Muscle of arm (tissue), 1 donor: ENCODE measurements at regions not wholly inside any gene's neighbourhood (a gene's known extent, or its start where the extent isn't known, plus 50 kb on each side); places are given as distances from the start of the nearest gene placed in this dataset.

Source experiments
- DNase-seq: peaks from one replicate; pipeline ENCODE4 v3.0.0-alpha.2; 2013

DNA sequence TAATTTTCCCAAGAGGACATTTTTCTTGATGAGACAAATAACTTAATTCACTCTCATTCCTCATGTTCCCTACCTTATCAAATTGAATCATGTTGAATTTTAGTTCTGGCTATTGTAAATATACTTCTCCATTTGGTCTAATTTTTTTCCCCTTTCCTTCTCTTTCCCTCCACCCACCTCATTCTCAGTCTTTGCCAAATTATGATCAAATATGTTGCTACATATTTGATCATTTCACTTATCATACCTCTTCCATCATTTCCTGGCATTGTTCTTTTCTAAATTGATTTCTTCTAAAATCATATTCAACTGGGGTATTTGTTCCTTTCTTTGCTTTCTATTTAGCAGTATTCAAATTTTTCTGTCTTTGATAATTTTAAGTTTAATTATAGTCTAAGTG, 52.3 kb downstream of the HDGFL1 start:
- no peak for DNase-seq

DNA sequence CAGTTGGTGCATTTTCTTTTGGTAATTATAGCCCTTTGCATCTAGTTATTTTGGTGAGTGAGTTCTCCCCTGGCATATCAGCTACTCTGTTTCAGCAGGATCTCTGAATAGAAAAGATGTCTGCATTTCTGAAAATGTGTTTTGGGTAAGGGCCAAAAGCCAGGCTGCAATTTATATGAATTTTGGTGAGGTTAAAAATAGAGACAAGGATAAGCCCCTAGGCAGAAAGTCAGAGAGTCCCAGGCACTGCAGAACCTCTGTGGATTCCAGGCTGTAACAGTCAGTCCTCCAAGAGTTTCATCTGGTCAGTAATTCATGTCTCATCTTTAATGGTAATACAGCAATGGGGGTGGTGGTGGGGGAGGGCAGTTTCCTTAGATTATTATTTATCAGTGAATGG, 53.0 kb downstream of the HDGFL1 start:
- DNase-seq, result no peak

DNA sequence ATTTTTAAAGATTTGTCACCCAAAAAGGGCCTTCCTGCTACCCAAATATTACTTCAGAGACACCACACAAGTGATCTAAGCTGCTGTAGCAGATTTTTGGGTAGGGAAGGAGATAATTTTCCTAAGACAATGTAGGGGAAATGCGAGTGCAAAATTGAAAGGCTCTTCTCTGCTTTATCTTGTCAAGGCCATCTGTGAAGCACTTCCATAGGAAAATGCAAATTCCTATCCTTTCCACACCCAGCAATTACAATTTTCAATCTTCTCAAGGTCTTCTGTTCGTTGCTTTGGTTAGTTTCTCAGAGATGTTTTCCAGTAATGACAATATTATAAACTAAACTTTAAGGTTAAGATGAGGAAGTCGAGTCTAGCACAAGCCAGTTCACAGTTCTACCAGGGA, 53.4 kb downstream of the HDGFL1 start:
- no peak for DNase-seq

DNA sequence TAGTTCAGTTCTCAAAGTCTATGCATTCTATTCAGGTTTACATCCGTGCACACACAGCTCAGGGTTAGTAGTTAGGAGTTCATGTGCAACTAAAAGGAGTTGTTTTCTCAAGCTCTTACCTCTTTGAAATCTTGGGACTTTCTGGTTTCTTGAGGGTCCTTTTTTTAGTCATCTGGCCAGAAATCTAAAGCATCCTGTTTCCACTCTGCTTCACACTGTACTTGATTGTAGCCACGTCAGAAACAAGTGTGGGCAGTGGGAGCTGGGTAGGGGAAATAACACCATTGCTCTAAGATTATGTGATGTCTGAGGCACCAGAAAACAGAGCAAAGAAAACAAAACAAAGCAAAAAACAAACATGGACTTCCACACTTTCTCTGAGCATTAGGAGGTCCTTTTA, 58.3 kb downstream of the HDGFL1 start:
- DNase-seq, result no peak

DNA sequence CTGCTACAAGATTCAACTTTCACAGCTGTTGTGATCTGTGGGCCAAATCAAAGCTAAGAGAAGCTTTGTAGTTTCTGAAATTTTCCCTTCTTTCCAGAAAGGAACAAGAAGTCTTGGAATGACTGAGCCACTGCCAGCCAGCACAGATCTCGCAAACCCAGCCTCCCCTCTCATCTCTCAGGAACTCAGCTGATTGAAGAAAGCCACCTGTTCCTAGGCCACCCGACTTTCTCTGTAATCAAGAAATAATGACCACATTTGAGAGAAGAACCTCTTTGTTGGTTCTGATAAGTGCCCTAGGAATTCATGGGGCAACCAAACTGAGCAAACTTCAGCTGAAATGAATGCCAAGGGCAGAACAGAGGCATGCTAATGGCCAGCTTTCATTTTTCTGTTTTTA, 61.7 kb downstream of the HDGFL1 start:
- no peak for DNase-seq

DNA sequence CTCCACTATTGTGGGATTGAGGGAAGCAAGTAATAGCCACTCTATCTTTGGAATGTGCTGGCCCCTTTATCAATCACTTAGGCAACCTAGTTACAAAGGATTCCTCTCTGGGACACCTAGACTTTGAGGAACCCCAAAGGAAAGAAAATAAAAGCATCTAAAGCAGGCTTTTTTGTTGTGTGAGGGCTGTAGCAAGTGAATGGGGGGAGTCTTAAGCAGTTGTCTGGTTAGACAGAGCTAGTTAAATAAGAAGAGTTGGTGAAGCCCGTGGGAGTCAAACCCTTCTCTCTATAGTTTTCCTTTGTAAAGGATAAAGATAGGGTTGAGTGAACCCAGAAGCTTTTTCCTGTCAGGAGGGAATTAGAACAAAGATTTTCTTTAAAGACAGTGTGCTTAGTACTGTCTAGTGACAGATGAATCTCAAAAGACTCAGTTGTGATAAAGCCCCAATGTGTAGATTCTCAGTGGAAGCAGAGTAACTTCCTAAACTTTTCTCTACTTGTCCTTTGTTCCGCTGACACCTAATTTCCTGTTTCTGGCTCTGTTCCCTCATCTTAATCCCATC, 63.3 kb downstream of the HDGFL1 start:
- no peak for DNase-seq

DNA sequence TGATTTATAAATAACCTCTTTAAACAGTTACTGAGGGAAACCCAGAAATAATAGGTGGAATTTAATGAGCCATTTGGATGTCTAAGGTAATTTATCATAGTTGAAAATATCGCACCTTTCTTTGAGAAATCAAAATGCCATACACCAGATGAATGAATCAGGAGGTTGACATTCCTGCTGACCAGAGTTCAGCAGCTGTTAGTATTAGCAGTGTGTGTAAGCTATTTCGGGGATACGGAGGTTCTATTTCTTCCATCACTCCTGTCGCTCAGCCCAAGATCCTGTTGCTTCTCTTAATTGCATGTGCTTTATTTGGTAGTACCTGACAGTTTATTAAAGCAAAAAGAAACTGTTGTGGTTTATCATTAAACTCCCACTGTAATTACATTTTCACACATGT, 67.1 kb downstream of the HDGFL1 start:
- DNase-seq, result no peak

DNA sequence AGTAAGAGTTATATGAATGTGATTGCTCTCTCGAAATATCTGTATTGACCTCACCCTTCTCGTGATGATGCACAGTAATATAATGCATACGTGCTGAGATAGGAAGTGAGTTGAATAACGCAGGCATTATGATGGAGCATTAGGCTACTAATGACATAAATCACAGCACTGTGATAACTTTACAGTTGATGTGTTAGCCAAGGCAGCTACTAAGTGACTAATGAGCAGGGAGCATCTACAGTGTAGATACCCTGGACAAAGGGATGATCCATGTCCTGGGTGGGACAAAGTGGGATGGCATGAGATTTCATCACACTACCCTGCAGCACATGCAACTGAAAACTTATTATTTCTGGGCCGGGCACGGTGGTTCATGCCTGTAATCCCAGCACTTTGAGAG, 68.4 kb downstream of the HDGFL1 start:
- no peak for DNase-seq

DNA sequence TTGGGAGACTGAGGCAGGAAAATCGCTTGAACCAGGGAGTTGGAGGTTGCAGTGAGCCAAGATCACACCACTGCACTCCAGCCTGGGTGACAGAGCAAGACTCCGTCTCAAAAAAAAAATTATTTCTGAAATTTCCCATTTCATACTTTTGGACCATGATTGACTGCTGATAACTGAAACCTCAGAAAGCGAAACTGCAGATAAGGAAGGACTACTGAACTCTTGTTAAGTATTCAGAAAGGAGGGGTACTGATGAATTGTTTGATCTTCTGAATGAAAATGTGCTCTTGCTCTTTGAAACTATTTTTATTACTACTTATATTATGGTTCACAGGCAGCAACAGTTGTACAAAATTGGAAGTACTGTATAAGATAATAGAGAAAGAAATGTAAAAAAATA, 69.0 kb downstream of the HDGFL1 start:
- DNase-seq, result no peak

DNA sequence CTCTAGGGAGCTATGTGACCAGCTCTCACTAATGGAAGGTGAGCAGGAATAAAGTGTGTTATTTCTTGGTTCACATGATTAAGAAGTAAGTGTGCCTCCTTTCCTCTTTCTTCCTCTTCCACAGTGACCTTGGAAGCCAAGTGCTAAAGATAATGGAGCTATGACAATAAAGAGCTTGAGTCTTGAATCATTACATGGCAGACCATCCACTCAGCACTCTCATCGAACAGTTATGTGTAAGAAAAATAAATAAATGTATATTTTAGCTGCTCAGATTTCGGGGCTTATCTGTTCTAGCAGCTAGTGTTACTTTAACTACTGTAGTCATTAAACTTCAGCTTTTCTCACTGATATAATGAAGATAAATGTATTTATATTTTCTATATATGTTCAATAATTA, 72.9 kb downstream of the HDGFL1 start:
- no peak for DNase-seq

DNA sequence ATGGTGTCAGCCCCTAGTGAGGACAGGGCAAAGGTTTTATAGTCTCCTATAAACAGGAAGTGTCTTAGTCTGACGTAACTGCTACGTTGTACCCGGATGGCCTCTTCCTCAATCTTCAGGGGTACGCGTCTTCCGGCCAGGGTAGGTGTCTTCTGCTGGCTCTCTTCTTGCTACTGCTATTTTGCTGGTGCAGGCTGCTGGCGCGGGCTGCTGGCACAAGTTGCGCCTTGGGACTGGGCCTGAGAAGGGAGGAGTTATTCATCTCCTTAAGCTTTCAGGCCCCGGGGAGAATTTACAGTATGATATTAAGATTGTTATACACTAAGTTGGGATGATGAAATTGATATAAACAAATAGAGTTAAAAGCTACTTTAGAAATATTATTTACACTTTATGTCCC, 74.4 kb downstream of the HDGFL1 start:
- no peak for DNase-seq

DNA sequence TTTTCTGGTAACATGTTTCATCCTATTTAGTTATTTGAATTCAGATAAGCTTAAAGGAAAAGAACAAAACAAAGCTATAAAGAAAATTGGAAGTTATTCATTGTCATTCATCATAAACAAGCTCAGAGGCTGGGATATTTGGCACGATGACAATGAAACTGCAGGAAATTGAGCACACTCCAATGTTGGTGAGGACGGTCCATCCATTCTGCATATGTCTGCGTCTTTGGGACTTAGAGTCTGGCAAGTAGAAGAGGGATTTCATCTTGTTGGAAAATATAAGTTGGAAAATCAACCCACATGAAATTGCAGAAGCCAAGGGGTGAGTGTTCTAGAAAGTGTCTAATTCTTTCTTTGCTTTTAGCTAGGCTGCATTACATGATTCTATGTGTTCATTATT, 78.4 kb downstream of the HDGFL1 start:
- DNase-seq, result peak; percentile 56

DNA sequence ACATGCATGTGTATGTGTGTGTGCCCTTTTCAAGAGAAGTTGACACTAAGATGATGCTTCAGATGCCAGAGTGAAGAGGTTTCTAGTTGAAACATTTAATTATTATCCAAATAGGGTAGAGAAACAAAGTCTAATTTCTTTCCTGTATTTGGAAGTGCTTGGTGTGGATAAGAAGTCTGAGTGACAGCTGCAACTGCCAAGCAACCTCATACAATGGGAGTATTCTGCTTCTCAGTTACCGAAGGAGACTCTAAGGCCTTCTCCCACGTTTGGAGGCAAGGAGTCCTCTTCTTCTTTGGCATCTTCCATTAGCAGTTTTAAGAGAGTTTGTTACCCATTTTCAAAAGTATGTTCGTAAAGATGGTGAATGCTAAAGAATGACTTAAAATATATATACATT, 82.4 kb downstream of the HDGFL1 start:
- DNase-seq, result no peak

DNA sequence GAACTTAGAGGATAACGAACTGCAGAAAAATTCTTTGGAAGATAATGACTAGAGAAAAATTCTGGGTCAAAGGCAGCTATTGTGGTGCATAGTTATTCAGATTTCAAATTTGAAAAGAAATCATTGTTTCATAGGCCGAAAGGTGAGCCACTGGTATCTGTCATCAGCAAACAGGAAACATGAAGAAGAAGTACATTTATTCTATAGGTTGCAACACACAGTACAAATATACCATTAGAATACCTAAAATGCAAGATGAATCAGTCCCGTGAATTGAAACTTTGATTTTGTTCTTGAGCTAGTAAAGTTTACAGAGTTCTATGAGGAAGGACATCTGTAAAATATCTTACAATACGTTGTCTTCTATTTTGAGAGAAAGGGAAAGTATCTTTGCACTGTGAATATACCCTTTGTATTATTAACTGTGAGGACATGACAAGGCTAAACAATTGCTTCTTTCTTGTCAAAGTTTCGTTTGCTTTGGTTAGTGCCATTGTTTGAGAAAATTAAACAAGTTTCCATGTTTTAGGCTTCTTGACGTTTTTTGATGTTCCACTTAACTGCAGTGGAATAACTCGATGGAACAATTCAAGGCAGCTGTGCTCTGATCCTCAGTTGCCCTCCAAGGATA, 84.7 kb downstream of the HDGFL1 start:
- DNase-seq, result no peak

DNA sequence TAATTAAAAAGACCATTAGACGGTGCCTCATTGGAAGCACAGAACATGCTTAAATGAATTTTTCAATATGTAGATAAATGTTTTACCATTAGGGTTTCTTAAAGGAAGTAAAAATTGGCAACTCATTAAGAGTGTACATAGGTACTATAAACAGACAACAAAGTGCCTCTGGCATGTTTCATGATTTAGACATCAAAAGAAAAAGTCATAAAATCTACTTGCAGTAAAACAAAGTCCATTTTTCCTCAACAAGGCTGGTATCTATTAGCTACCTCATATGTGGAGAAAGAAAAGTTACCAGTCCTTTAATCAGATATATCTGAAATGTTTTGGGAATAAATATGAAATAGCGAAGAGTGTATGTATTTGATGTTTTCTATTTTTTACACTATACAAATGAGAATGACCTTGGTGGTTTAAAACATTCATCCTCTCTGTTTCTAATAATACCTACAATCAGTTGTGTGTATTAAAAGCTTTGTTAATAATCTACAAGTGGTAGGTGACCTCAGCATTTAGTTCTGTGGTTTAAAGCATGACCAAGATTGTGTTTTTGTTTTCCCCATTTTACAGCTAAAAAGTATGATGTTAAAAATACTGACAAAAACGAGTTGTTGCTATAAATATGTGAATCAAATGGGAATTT, 87.5 kb downstream of the HDGFL1 start:
- DNase-seq, result no peak

DNA sequence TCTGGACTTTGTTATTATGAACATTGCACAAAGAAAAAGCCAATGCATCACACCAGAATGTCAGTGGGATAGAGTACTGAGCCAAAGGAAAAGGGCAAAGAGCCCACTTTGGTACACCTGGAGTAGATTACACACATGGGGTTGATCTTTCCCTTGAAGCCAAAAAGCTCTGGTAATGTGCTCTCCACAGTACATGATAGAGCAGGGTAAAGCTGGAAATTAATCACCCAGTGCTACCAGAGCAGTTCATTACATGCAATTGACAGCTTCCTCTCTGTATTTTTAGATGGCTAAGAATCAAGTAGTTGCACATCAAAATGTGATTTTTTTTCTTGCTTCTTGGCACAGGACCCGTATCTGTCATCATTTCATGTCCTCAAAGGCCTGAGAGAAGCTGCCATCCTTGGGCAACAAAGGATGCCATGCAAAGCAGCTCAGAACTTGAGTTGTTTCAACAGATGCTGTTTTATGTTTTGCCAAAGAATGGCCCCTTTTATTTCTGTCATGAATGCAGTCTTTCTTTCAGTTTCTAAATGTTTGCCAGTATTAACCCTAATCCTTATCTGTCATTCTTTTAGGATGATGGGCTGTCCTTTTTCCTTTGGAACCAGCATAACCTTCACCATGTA, 88.1 kb downstream of the HDGFL1 start:
- DNase-seq, result no peak

DNA sequence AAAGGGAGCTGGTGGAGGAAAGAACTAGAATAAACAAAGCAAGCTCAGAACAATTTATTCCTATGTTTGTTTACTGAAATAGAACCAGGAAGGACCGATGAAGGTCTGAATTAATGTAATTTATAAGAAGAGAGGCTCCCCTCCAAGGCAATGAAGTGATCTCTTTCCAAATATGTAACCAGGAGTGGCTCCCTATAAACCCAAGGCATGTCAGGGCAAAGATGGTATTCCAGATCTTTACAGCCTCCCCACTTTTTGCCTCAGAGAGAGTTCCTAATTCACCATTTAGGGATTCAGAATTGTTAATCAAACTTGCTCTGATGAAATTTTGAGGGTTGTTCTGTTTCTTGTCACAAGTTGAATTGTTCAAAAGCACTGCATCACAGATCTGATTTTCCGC, 88.8 kb downstream of the HDGFL1 start:
- no peak for DNase-seq

DNA sequence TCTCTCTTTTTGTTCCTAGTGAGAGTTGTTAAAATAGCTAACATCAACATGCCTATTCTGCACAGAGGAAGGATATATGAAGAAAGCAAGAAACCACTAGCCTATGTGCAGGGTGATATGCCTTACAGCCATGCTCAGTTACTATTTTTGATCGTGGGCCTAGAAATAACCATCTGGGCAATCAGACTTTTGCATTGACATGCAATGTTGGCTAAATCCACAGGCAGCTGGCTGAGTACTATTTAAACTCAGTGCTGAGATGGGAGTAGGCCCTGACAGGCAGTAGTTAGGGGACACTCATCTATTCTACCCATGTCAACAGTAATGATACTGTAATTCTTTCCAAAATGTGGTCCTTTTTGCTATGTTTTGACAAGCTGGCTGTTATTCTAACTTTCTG, 89.6 kb downstream of the HDGFL1 start:
- DNase-seq, result no peak

DNA sequence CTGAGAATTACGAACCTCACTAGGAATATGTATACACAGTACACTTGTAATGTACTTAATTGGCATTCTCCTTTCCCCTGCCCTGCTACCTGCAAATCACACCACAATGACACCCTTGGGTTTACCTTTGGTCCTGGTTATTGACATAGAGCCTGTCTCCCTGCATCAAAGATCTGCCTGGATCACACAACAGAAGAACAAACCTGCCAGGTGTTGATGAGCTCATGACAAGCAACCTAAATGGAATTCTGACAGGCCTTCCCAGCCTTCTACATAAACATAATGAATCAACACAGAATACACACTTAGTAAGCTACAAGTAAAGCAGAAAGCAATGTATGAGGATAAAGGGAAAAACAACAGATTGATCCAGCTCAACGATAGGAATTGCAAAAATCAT, 95.6 kb downstream of the HDGFL1 start:
- no peak for DNase-seq

DNA sequence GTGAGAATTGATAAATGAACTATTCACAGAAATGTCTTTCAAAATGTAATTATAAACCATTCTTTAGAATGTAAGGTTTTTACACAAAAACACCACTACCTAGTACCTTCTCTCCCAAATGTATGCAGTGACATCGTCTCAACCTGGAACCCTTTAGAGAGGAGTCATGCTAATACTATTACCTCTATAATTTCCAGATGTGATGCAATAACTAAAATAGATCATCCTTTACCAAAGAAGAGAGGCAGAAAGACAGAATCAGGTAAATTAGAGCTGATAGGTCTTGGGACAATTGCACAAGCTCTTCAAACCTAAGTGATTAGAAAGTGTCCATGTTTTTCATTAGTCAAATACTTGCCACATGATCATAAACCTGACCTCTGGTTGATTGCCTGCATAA, 96.7 kb downstream of the HDGFL1 start:
- no peak for DNase-seq

DNA sequence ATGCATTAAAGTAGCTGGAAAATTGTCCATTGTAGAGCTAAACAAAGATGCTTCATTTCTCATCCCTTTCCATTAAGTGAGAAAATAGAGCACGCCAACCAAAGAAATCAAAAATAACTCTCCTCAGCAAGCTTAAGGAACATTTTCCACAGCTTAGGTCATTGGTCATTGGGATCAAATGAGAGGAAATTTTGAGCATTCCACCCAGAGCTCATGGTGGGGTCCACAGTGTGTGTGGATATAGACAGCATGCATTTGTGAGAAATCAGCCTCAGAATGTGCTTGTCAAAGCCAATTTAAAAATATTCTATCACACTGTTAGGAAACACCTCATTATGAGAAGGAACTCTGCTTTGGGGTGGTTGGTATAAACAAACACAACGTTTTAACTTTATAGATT, 97.2 kb downstream of the HDGFL1 start:
- DNase-seq, result no peak

DNA sequence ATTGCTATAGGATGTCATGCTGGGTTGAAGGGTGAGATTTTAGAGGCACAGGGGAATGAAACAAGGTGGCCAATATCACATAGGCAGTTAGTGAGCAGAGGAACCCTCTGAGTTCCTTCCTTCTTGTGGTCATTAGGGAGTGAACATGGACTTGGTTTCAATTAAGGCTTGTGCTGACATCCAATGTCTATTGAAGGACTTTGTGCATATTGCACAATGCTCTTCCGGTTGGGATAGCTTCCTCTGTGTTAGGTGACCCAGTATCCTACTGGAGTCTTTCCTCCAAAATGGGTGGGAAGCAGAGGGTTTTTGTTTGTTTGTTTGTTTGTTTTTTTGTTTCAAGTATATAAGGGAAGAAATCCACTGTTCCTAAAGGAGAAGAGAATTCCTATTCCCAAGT, 98.5 kb downstream of the HDGFL1 start:
- no peak for DNase-seq

DNA sequence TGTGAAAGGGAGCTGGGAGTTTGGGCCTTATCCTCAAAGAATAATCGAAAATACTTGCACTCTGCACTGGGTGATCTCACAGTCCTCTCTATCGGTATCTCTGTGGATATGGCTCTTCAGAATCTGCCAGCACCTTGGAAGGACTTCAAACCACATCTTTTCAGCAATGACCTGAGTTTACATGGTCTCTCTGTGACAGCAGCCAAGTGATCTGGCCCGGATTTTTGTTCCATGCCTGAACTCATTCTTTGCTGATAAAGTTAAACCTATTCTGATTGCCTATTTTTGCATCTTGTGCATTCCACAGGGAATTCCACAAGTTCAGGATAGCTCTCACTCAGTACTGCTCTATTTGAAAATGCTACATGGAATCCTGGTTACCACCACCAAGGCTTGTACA, 98.9 kb downstream of the HDGFL1 start:
- no peak for DNase-seq

DNA sequence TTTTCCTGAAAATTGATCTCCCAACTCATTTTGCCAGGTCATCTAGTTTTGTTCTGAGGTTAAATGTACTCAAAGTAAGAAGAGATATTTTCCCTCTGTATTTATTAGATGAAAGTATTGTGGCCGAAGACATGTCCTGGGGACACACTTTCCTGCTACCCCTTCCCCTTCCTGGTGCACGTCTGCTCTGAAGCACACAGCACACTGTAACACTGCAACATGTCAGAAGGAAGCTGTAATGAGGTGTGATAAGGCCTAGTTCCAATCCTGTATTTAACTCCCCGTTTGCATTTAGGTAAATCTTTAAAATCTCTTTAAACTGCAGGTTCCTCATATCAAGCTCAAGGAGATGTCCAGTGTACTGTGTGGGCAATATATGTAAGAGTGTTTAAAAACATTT, 99.4 kb downstream of the HDGFL1 start:
- DNase-seq, result no peak
